ENCODE measurements at regions not wholly inside any gene's neighbourhood (a gene's known extent, or its start where the extent isn't known, plus 50 kb on each side); places are given as distances from the start of the nearest gene placed in this dataset.
"Not testable (repeated sequence)": the region's sequence is repeated elsewhere in the genome, so short reads cannot be mapped to it uniquely, and the experiment has no call there.

DNA sequence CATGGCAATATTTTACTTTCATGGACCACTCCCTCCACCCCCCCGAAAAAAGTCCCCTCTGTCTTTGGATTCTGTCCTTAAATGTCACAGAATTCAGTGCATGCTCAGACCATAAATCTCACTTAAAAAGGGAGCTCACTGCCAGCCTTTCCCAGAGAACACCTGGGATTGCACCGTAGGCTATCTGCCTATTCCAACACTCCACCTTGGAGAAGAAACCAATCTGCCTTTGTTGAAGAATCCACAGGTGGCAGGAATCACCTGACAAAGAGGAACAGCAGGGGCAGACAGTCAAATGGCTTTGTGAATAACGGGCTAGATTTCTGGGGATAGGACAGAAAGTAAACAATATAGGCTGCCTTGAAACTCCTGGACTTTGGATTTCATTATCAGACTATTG lies 306.7 kb upstream of the BRINP1 start:
- no peaks in the 10 kb centered on the region for H3K27me3 ChIP-seq
- no peaks in the 10 kb centered on the region for H3K9me3 ChIP-seq (replicated peaks)
- no peaks in the 10 kb centered on the region for H3K4me1 ChIP-seq
- H3K4me3 ChIP-seq: no peak overlapping the region
- no peak for DNase-seq
- no peak overlapping the region for H3K27ac ChIP-seq
- H3K36me3 ChIP-seq: no peaks in the 10 kb centered on the region

DNA sequence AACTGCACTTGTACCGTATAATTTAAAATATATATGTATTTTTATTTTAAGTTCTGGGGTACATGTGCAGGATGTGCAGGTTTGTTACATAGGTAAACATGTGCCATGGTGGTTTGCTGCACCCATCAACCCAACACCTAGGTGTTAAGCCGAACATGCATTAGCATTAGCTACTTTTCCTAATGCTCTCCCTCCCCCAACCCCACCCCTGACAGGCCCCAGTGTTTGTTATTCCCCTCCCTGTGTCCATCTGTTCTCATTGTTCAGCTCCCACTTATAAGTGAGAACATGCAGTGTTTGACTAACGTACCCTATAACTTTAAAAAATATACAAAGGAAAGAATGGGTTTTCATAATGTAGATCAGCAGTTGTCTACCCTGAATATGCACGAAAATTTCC lies 303.5 kb upstream of the BRINP1 start:
- H3K36me3 ChIP-seq; H3K27ac ChIP-seq; H3K27me3 ChIP-seq; H3K9me3 ChIP-seq (replicated peaks); H3K4me1 ChIP-seq; DNase-seq; H3K4me3 ChIP-seq: not testable (repeated sequence)

DNA sequence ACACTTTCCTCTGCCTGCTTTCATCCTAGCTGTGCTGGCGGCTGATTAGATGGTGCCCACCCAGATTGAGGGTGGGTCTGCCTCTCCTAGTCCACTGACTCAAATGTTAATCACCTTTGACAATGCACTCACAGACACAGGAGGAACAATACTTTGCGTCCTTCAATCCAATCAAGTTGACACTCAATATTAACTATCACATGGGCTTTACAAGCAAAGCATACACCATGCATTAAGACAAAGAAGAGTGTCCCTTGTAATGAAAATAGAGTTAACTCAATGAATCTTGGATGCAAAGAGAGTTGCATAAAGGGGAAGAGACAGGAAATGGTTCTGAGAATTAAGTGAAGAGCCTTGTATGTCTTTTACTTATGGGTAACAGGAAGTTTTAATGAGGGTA lies 298.7 kb upstream of the BRINP1 start:
- 0 out of 2 replicates have a peak, but pooled peaks cover 9% of the 10 kb centered on the region for H3K27me3 ChIP-seq
- no peaks in the 10 kb centered on the region for H3K4me1 ChIP-seq
- no peaks in the 10 kb centered on the region for H3K9me3 ChIP-seq (replicated peaks)
- H3K4me3 ChIP-seq: no peak overlapping the region
- no peak overlapping the region for H3K27ac ChIP-seq
- no peaks in the 10 kb centered on the region for H3K36me3 ChIP-seq
- DNase-seq: no peak

DNA sequence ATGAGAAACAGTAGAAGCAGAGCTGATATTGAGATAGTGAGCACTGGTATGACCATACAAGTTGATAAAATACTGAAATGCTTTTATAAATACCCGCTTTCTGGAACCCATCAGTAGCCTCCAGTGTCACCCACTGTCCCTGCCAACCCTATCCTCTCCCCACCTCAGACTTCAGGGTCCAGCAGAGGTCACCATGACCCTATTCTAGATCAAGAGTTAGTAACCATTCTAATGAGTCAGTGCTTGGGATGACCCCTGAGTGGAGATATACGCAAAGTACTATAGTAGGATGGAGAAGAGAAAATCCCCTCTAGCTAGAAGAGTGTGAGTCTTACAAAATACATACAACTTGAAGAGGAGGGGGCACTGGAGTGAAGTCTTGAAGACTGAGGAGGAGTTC lies 297.9 kb upstream of the BRINP1 start:
- H3K4me1 ChIP-seq: no peaks in the 10 kb centered on the region
- peak in 1 of 2 experiments; percentile 6 for DNase-seq
- 0 out of 2 replicates have a peak, but pooled peaks cover 9% of the 10 kb centered on the region for H3K27me3 ChIP-seq
- H3K9me3 ChIP-seq (replicated peaks): no peaks in the 10 kb centered on the region
- H3K27ac ChIP-seq: no peak overlapping the region
- no peak overlapping the region for H3K4me3 ChIP-seq
- no peaks in the 10 kb centered on the region for H3K36me3 ChIP-seq

DNA sequence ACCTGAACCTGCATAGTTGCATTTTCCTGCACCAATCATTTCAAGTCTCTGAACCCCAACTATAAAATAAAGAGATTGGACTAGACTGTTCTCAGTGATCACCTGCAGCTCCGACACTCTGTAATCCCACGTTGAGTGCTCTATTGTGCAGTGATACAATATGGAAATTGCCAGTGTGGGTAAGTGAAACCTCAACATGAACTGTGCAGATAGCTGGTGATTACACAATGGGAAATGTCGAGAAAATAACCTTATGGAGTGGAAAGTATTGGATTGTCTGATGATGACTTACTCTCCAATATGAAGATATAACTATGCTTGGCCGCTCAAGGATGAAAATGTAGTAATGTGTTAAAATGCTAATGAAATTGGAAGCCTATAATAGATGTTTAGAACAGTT lies 293.1 kb upstream of the BRINP1 start:
- no peak overlapping the region for H3K27ac ChIP-seq
- H3K4me3 ChIP-seq: no peak overlapping the region
- no peaks in the 10 kb centered on the region for H3K36me3 ChIP-seq
- H3K27me3 ChIP-seq: 0 out of 2 replicates have a peak, but pooled peaks cover 9% of the 10 kb centered on the region
- H3K9me3 ChIP-seq (replicated peaks): no peaks in the 10 kb centered on the region
- DNase-seq: no peak
- H3K4me1 ChIP-seq: no peaks in the 10 kb centered on the region

DNA sequence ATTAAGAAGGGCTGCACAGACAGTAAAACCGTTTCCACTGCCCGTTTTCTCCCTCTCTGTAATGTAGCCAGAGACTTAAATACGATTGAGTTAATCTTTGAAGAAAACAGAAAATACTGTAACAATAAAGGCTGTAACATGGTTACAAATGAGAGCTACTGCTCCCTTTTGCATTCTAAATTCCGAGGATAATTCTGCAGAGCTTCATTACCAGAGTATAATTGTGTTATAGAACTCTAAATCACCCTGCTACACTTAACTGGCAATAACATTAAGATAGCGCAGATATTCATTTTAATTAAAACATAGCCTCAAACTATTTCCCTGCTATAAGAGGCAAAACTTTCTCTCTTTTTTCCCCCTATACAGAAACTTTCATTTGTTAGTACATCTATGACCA lies 283.7 kb upstream of the BRINP1 start:
- Histone ChIP-seq H3K27me3 (no peaks in the 10 kb centered on the region), H3K36me3 (no peaks in the 10 kb centered on the region), H3K9me3 (replicated peaks) (no peaks in the 10 kb centered on the region), H3K4me3 (no peak overlapping the region), H3K4me1 (peaks cover 9% of the 10 kb centered on the region), H3K27ac (no peak overlapping the region)
- DNase-seq: no peak

DNA sequence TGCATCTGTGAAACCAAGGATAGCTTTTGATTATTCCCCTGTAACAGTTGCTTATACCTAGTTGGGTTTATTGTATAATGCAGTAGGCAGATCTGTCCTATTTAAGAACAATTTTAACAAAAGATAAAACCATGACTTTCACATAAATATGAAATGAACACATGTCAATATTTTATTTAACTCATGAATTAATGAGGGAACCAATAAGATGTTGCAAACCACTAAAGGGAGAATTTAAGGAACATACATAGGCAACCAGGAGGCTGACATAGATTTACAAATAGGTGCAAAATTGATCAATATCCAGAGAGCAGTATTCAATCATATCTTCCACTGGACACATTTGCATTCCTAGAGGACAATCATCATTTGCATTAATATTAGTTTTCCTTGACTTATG lies 280.0 kb upstream of the BRINP1 start:
- no peaks in the 10 kb centered on the region for H3K27me3 ChIP-seq
- H3K27ac ChIP-seq: peak overlapping the region; percentile 11; the same call in 1 of the 2 replicates
- peaks cover 6% of the 10 kb centered on the region for H3K4me1 ChIP-seq
- H3K9me3 ChIP-seq (replicated peaks): no peaks in the 10 kb centered on the region
- DNase-seq: no peak
- H3K4me3 ChIP-seq: no peak overlapping the region
- H3K36me3 ChIP-seq: no peaks in the 10 kb centered on the region

DNA sequence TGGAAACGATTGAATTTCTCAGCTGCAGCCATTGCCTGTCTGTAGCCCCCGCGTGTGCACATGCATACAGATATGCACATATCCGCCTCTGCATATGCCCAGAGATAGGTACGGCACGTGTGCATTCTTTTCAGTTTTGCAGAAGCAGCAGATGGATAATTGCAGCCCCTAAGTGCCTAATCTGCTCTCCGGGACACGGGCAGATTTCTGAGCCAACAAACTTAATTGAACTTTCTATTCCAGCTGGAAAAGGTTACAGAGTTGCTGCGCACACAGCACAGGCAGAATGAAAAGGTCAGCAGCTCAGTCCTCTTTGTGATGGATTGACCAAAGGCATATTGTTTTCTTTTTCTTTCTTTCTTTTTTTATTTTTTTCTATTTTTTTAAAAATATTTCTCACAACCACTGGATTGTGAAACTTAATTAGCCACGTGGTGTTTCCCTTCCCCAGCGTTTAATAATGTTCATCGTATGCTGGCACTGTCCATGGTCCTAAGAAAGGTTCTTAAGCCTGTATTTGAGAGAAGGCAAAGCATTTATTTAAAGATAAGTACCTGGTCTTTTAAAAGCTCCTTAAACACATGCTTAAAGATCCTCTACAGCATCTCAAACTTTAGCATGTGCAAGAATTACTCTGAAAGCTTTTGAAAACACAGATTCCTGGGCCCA lies 270.2 kb upstream of the BRINP1 start:
- Histone ChIP-seq H3K4me1 (no peaks in the 10 kb centered on the region), H3K9me3 (replicated peaks) (no peaks in the 10 kb centered on the region), H3K27me3 (no peaks in the 10 kb centered on the region), H3K36me3 (no peaks in the 10 kb centered on the region), H3K27ac (no peak overlapping the region), H3K4me3 (no peak overlapping the region)
- DNase-seq: peak; percentile 11 to 53

DNA sequence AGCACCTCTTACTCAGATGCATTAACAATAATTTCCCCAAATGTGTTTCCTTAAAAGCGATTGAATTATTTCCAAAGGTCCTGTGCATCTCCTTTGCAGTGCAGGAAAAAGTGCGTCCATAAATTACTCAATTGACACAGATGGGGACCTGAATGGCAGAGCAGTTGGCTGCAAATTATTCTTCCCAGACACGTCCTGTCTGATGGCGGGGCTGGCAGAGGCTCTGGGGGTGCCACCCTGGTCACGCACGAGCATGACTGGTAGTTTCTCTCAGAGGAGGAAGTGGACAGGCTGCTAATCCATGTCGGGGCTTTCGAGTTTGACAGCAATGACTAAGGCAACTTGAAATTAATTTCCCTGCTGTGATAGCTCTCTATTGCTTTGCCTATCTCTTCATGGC lies 264.8 kb upstream of the BRINP1 start:
- H3K27me3 ChIP-seq: no peaks in the 10 kb centered on the region
- H3K27ac ChIP-seq: no peak overlapping the region
- H3K4me3 ChIP-seq: no peak overlapping the region
- DNase-seq: no peak
- H3K9me3 ChIP-seq (replicated peaks): no peaks in the 10 kb centered on the region
- no peaks in the 10 kb centered on the region for H3K4me1 ChIP-seq
- no peaks in the 10 kb centered on the region for H3K36me3 ChIP-seq

DNA sequence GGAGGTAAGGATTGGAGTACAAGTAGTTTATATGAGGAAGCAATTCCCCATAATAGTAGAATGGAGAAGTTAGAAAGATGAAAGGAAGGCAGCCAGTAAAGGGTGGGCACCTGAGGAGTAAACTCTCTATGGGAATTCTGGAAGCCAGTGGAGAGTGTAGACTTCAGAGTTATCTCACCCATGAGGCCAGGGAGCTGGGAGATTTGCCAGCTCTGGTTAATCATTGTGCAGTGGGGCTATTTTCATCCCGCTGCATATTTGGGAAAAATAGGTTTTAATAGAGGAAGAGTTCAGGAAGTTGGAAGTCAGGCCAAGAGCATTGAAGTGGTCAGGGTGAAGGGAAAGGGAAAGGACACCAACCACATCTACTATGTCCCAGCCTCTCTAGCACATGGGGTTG lies 242.3 kb upstream of the BRINP1 start:
- Histone ChIP-seq H3K4me1 (no peaks in the 10 kb centered on the region), H3K36me3 (no peaks in the 10 kb centered on the region), H3K27me3 (no peaks in the 10 kb centered on the region; the same call in none of the 2 replicates), H3K4me3 (no peak overlapping the region), H3K9me3 (replicated peaks) (no peaks in the 10 kb centered on the region), H3K27ac (no peak overlapping the region)
- no peak for DNase-seq

DNA sequence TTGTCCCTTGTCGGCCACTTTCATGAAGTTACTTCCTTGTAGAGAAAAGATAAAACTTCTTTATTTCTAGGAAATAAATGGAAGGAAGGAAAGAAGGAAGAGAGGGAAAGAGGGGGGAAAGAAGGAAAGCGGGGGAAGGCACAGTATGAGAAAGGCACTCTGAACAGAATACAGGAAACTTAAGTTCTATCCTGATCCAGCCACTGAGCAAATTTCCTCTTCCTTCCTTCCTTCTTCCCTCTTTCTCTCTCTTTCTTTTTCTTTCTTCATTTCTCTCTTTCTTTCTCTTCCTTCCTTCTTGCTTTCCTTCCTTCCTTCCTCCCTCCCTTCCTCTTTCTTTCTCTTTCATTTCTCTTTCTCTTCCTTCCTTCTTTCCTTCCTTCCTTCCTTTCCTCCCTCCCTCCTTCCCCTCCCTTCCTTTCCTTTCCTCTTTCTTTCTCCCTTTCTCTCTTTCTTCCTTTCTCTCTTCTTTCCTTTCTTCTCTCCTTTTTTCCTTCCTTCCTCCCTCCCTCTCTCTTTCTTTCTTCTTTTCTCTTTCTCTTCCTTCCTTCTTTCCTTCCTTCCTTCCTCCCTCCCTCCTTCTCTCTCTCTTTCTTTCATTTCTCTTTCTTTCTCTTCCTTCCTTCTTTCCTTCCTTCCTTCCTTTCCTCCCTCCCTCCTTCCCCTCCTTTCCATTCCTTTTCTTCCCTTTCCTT lies 240.2 kb upstream of the BRINP1 start:
- DNase-seq: no peak
- Histone ChIP-seq H3K27me3 (no peaks in the 10 kb centered on the region; the same call in none of the 2 replicates), H3K4me1 (no peaks in the 10 kb centered on the region), H3K27ac (no peak overlapping the region), H3K9me3 (replicated peaks) (no peaks in the 10 kb centered on the region), H3K36me3 (no peaks in the 10 kb centered on the region), H3K4me3 (no peak overlapping the region)

DNA sequence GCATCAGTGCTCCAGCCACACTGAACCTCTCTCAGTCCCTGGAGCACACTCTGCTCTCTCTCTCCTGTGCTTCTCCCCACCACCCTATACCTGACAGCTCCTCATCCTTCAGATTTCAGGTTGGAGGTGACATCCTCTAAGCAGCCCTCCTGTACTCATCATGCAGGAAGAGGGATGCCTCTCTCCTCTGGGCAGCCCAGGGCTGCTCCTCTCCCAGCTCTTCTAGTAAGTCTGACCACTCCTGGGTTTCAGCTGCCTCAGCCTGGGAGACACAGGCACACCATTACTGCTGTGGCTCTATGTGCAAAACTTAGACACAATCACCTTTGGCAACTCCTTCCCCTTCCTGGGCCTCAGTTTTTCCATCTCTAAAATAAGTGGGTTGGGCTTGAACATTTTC lies 232.4 kb upstream of the BRINP1 start:
- Histone ChIP-seq H3K4me1 (no peaks in the 10 kb centered on the region), H3K4me3 (no peak overlapping the region), H3K9me3 (replicated peaks) (no peaks in the 10 kb centered on the region), H3K36me3 (no peaks in the 10 kb centered on the region), H3K27ac (no peak overlapping the region), H3K27me3 (no peaks in the 10 kb centered on the region; the same call in 1 of the 2 replicates)
- DNase-seq: no peak

DNA sequence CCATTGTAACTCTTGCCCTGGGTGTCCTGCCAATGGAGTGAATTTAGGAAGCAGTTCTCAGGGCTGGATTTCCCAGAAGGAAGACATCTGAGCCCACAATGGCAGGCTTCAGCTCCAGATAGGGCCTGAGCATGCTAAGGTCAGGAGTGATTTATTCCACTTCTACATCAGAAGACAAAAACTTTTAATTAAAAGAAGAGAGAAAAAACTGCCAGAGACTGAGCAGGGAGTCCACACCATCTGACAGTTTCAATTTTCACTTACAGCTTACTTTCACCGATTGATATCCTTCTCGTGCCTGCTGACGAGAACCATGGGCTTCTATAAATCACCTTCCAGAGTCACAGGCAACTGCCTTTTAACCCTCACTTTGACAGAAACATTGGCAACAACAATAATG lies 228.3 kb upstream of the BRINP1 start:
- no peaks in the 10 kb centered on the region; the same call in 1 of the 2 replicates for H3K27me3 ChIP-seq
- H3K4me3 ChIP-seq: no peak overlapping the region

DNA sequence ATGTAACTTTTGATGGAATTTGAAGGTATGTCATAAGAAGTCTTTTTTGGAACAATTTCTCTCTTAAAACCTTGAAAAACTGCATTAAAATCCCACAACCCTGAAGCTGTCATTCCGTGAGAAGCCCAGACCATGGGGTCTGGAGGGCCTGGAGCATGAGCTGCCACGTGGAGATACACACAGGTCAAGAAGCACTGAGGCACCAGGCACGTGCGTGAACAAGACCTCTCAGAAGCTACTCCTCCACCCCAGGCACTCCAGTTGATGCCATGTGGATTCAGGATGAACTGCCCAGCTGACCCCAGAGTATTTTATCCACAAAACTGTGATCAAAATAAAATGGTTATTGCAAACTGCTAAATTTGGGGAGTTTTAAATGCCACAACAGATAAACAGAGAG lies 227.5 kb upstream of the BRINP1 start:
- no peak for DNase-seq
- no peaks in the 10 kb centered on the region for H3K9me3 ChIP-seq (replicated peaks)
- no peaks in the 10 kb centered on the region for H3K4me1 ChIP-seq
- no peak overlapping the region for H3K27ac ChIP-seq
- no peak overlapping the region for H3K4me3 ChIP-seq
- no peaks in the 10 kb centered on the region for H3K36me3 ChIP-seq
- H3K27me3 ChIP-seq: no peaks in the 10 kb centered on the region; the same call in 1 of the 2 replicates

More for the DNA sequence above, 228.3 kb upstream of the BRINP1 start:
- Histone ChIP-seq H3K9me3 (replicated peaks) (no peaks in the 10 kb centered on the region), H3K27ac (no peak overlapping the region), H3K36me3 (no peaks in the 10 kb centered on the region), H3K4me1 (no peaks in the 10 kb centered on the region)
- DNase-seq: no peak

DNA sequence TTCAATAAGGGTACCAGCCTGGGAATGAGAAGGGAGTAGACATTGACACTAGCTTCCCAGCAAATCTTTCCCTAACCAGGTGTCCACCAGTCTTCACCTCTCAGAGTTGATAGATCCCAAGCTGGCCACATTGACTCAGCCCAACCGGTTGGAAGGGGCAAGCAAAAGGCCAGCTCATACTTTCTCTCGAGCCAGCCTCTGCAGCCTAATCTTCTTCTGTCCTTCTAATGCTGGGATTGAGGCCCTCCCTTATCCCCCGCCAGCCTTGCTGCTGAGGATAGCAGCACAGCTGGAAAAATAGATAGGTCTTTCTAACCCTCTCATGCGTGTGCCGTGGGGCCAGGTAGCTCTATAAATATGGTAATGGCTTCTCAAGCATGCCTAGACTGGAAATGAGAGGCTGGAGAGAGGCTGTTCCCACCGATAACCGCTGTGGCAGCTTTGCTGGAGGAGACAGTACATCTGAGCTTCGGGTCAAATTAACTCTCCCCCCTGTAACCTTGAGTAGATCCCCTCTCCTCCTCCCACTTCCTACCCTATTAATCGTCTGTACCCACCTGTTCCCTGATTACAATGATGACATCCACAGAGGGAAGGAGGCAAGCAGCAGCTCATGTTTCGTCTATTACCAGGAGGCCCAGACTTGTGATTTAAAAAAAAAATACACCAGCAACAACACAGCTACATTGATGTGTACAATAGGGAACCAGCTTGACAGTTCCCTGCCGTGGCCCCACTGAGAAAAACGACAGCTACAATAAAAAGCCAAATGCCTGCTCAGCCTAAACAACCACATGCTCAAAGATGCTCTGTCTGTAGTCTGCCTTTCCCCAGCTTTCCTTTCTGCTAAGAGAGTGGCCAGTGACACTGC lies 219.9 kb upstream of the BRINP1 start:
- peak; percentile 9 to 59 for DNase-seq
- no peaks in the 10 kb centered on the region for H3K36me3 ChIP-seq
- H3K27ac ChIP-seq: no peak overlapping the region
- no peak overlapping the region for H3K4me3 ChIP-seq
- H3K4me1 ChIP-seq: no peaks in the 10 kb centered on the region; the same call in 1 of the 2 replicates
- H3K27me3 ChIP-seq: no peaks in the 10 kb centered on the region
- no peaks in the 10 kb centered on the region for H3K9me3 ChIP-seq (replicated peaks)

Data from SJCRH30 (cell line).